GM12873 (cell line): ENCODE measurements at regions not wholly inside any gene's neighbourhood (a gene's known extent, or its start where the extent isn't known, plus 50 kb on each side); places are given as distances from the start of the nearest gene placed in this dataset.

ENCODE experiments used
- CTCF ChIP-seq: IDR thresholded peaks from 2 replicates; pipeline ENCODE4 v1.5.1; 2012; ENCODE audit warnings: low read depth, mild to moderate bottlenecking, moderate library complexity, low read length, control low read depth; ENCODE audit not compliant: insufficient read depth; ENCODE audit errors: missing control alignments

DNA sequence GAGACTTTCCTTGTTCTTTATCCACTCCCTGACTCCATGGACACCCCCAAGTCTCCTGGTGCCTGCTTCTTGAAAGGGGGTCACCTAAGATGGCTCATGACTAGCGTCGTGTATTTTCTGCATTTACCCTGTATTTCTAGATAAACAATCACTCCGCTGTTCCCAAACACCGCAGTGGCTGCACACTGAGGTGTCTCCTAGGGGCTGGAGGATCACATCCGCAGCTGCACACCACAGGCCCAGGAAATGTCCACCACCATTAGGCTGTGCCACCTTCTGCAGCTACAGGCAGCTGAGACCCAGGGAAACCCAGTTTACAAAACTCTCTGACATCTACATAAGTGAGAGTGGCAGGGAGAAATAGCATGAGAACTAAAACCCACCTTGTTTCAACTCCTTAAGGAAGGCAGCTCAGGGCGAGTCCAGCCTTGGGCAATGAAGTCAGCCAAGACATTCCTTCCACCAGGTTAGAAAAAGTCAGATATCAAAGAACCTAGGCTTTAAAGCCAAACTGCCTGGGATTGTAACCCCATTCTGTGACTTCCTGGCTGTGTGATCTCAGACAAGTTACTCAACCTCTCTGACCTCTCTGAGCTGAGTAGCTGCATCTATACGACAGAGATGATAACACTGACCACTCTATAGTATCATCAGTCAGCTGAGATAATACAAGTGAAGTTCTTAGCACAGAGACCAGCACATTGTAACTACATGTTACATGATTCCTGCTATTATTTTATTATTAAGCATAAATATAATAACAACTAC, 102.2 kb downstream of the SNX5 start:
- TF ChIP-seq CTCF, result no peak

GRCh38 chr20:17863577-17864292, 104.9 kb downstream of the SNX5 start:
- TF ChIP-seq CTCF, result no peak

DNA sequence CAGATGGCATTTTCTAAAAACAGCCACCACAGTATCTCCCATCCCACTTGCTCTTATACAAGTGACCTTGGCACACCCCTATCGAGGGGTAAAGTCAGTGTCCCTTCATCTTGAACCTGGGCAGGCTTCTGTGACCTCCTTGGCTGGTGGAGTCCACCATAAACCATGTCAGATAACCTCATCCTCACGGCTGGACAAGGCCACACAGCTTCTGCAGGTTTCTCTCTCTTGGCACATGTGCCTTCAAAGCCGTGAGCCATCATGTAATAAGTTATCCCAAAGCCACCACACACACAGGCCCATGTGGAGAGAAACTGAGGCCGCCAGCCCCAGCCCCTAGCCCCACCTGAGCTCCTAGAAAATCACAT, 105.4 kb downstream of the SNX5 start:
- no peak for TF ChIP-seq CTCF

DNA sequence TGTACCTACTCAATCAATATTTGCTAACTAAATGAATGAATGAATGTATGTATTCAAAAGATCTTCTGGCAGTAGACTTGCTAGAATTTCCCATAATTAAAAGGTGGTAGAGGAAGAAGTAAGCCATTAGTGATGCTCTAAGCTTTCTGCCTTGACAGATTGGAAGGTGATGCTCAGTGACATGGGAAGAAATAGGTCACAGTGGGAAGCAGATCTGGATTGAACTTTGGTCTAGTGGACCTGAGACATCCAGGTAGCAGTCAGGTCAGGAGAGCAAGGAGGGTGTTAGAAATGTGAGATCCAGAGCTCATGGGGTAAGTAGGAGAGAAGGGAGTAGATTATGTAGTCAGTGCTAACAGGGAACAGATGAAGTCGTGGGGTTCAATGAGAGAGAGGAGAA, 106.4 kb downstream of the SNX5 start:
- TF ChIP-seq CTCF, result no peak

GRCh38 chr20:17860301-17861197, 108.0 kb downstream of the SNX5 start:
- TF ChIP-seq CTCF, result no peak

DNA sequence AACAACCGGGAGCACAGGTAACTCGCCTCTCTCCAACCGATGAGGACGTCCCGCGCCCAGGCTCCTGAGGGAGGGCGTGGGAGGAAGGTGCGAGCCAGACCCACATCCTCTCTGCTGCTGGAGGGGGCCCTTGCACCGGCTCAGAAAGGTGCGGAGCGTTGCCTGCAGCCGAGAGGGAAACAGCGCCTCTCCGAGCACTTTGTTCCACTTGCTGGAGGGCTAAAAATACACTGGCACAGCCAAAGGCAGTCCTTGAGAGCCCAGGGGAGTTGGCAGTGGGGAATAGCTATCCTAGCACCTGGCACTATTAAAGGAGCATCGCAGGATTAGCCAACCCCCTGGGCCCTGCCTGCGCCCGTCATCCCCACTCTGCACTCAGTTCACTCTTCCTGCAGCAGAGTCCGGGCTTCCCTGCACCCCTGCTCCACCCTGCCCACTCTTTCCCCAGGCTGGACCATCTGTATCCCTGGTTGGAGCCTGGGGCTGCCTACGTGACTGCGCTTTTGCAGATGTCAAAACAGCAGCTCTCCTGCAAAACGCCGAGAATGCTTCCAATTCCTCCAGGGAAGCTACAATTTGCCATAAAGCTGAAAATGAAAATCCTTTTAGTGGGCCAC, 108.9 kb downstream of the SNX5 start:
- TF ChIP-seq CTCF, result peak; percentile 33
